Glutamatergic neuron (in vitro differentiated cells): ENCODE measurements at regions not wholly inside any gene's neighbourhood (a gene's known extent, or its start where the extent isn't known, plus 50 kb on each side); places are given as distances from the start of the nearest gene placed in this dataset.

ENCODE experiments used
- DNase-seq: peaks from one replicate; pipeline ENCODE4 v3.0.0; 2022
- H3K27ac Mint-ChIP-seq: one replicate; pipeline ENCODE4 v1.8.0; 2020; ENCODE audit warnings: mild to moderate bottlenecking, mixed read lengths, inconsistent platforms; ENCODE audit not compliant: unreplicated experiment
- H3K27me3 Mint-ChIP-seq: one replicate; pipeline ENCODE4 v1.8.0; 2020; ENCODE audit warnings: mild to moderate bottlenecking, moderate library complexity, mixed read lengths, inconsistent platforms; ENCODE audit not compliant: unreplicated experiment
- H3K36me3 Mint-ChIP-seq: one replicate; pipeline ENCODE4 v1.8.0; 2020; ENCODE audit warnings: mild to moderate bottlenecking, mixed read lengths, inconsistent platforms; ENCODE audit not compliant: unreplicated experiment
- H3K4me1 Mint-ChIP-seq: one replicate; pipeline ENCODE4 v1.8.0; 2020; ENCODE audit warnings: mild to moderate bottlenecking, low read depth, mixed read lengths, inconsistent platforms; ENCODE audit not compliant: unreplicated experiment
- H3K4me3 Mint-ChIP-seq: one replicate; pipeline ENCODE4 v1.8.0; 2020; ENCODE audit warnings: mild to moderate bottlenecking, mixed read lengths, inconsistent platforms; ENCODE audit not compliant: unreplicated experiment
- H3K9me3 Mint-ChIP-seq: one replicate; pipeline ENCODE4 v1.8.0; 2020; ENCODE audit warnings: mild to moderate bottlenecking, moderate library complexity, mixed read lengths, inconsistent platforms; ENCODE audit not compliant: unreplicated experiment
- CTCF ChIP-seq: fragments of 200-600 bp; sonication (generic); IDR thresholded peaks from one replicate; pipeline ENCODE4 v1.5.0; 2021; ENCODE audit not compliant: partially characterized antibody, unreplicated experiment

- Mint-ChIP-seq H3K36me3 (no peaks in the 10 kb centered on the region), H3K27me3 (no peaks in the 10 kb centered on the region), H3K9me3 (no peaks in the 10 kb centered on the region), H3K4me1 (no peaks in the 10 kb centered on the region), H3K27ac (no peak overlapping the region), H3K4me3 (no peak overlapping the region)
- TF ChIP-seq CTCF, result no peak
- no peak for DNase-seq
Observed at GRCh38 chr9:81850724-81851123, 77.5 kb upstream of the SPATA31D4 start.

GRCh38 chr9:81851340-81851739 lies 76.9 kb upstream of the SPATA31D4 start:
- no peak for DNase-seq
- Mint-ChIP-seq H3K9me3 (no peaks in the 10 kb centered on the region), H3K36me3 (no peaks in the 10 kb centered on the region), H3K27me3 (no peaks in the 10 kb centered on the region), H3K4me3 (no peak overlapping the region), H3K27ac (no peak overlapping the region), H3K4me1 (no peaks in the 10 kb centered on the region)
- no peak for TF ChIP-seq CTCF

- no peaks in the 10 kb centered on the region for H3K36me3 Mint-ChIP-seq
Observed at GRCh38 chr9:81852820-81853219, 75.4 kb upstream of the SPATA31D4 start.

GRCh38 chr9:81855538-81855937 lies 72.7 kb upstream of the SPATA31D4 start:
- peaks cover 2% of the 10 kb centered on the region for H3K27me3 Mint-ChIP-seq
- DNase-seq, result no peak
- no peak overlapping the region for H3K27ac Mint-ChIP-seq
- TF ChIP-seq CTCF, result no peak
- H3K36me3 Mint-ChIP-seq, result no peaks in the 10 kb centered on the region
- no peaks in the 10 kb centered on the region for H3K4me1 Mint-ChIP-seq
- H3K4me3 Mint-ChIP-seq, result no peak overlapping the region
- H3K9me3 Mint-ChIP-seq, result no peaks in the 10 kb centered on the region

More at GRCh38 chr9:81852820-81853219, 75.4 kb upstream of the SPATA31D4 start:
- Mint-ChIP-seq H3K27ac (no peak overlapping the region), H3K4me1 (no peaks in the 10 kb centered on the region), H3K27me3 (no peaks in the 10 kb centered on the region), H3K9me3 (no peaks in the 10 kb centered on the region), H3K4me3 (no peak overlapping the region)
- no peak for TF ChIP-seq CTCF
- no peak for DNase-seq

GRCh38 chr9:81858657-81859430 lies 69.4 kb upstream of the SPATA31D4 start:
- Mint-ChIP-seq H3K36me3 (no peaks in the 10 kb centered on the region), H3K4me3 (no peak overlapping the region), H3K4me1 (no peaks in the 10 kb centered on the region), H3K27me3 (peaks cover 5% of the 10 kb centered on the region), H3K9me3 (no peaks in the 10 kb centered on the region), H3K27ac (no peak overlapping the region)
- DNase-seq, result no peak
- no peak for TF ChIP-seq CTCF
